Stimulated activated CD8-positive, alpha-beta memory T cell treated with anti-CD3 and anti-CD28 coated beads, Interleukin-7, amount 100 ng/mL, for 4 hours (primary cell): ENCODE measurements at regions not wholly inside any gene's neighbourhood (a gene's known extent, or its start where the extent isn't known, plus 50 kb on each side); places are given as distances from the start of the nearest gene placed in this dataset.
A peak's percentile ranks its signal among the peaks of the same experiment; 100 is the strongest.

Experiments used
- DNase-seq, 2 donors: peaks; one replicate each; pipeline ENCODE4 v3.0.0-alpha.2; 2020; ENCODE audit warnings: low read depth in 2 of 2

GRCh38 chr2:236496340-236496739 lies 73.3 kb upstream of the ACKR3 start:
- no peak for DNase-seq

- no peak for DNase-seq
Observed at GRCh38 chr2:236498369-236498768, 71.3 kb upstream of the ACKR3 start.

- DNase-seq = no peak
Observed at GRCh38 chr2:236499691-236500578, 69.7 kb upstream of the ACKR3 start.

GRCh38 chr2:236501026-236501425 lies 68.6 kb upstream of the ACKR3 start:
- DNase-seq = no peak

GRCh38 chr2:236501531-236501930 lies 68.1 kb upstream of the ACKR3 start:
- DNase-seq = no peak

- DNase-seq = no peak
Observed at GRCh38 chr2:236503100-236503499, 66.5 kb upstream of the ACKR3 start.

- no peak for DNase-seq
Observed at GRCh38 chr2:236503583-236503982, 66.0 kb upstream of the ACKR3 start.

GRCh38 chr2:236505041-236505440 lies 64.6 kb upstream of the ACKR3 start:
- no peak for DNase-seq

- no peak for DNase-seq
Observed at GRCh38 chr2:236505648-236506047, 64.0 kb upstream of the ACKR3 start.

- peak; percentile 17 to 46 for DNase-seq
Observed at GRCh38 chr2:236507393-236508085, 62.1 kb upstream of the ACKR3 start.

GRCh38 chr2:236508466-236508865 lies 61.2 kb upstream of the ACKR3 start:
- no peak for DNase-seq

GRCh38 chr2:236510034-236510433 lies 59.6 kb upstream of the ACKR3 start:
- no peak for DNase-seq

GRCh38 chr2:236511266-236511665 lies 58.4 kb upstream of the ACKR3 start:
- DNase-seq = no peak

- DNase-seq = no peak
Observed at GRCh38 chr2:236512267-236512666, 57.4 kb upstream of the ACKR3 start.

- peak; percentile 31 to 55 for DNase-seq
Observed at GRCh38 chr2:236512902-236513435, 56.7 kb upstream of the ACKR3 start.

- no peak for DNase-seq
Observed at GRCh38 chr2:236513956-236514355, 55.7 kb upstream of the ACKR3 start.

- no peak for DNase-seq
Observed at GRCh38 chr2:236516708-236517107, 52.9 kb upstream of the ACKR3 start.

GRCh38 chr2:236517251-236518031 lies 52.2 kb upstream of the ACKR3 start:
- no peak for DNase-seq
